IPS-NIHi7 (cell line): ENCODE measurements at regions not wholly inside any gene's neighbourhood (a gene's known extent, or its start where the extent isn't known, plus 50 kb on each side); places are given as distances from the start of the nearest gene placed in this dataset.
A peak's percentile ranks its signal among the peaks of the same experiment; 100 is the strongest.
"Not testable (repeated sequence)": the region's sequence is repeated elsewhere in the genome, so short reads cannot be mapped to it uniquely, and the experiment has no call there.

Source experiments
- DNase-seq: peaks from one replicate; pipeline ENCODE4 v3.0.0; 2012; ENCODE audit warnings: mixed read lengths; ENCODE audit errors: extremely low spot score

- not testable (repeated sequence) for DNase-seq
Observed at GRCh38 chr4:106524772-106525171, 156.2 kb upstream of the GIMD1 start.

- peak; percentile 7 for DNase-seq
Observed at GRCh38 chr4:106522839-106523238, 154.3 kb upstream of the GIMD1 start.

GRCh38 chr4:106512706-106513105, 144.1 kb upstream of the GIMD1 start:
- no peak for DNase-seq

GRCh38 chr4:106507440-106507839, 138.9 kb upstream of the GIMD1 start:
- no peak for DNase-seq

- no peak for DNase-seq
Observed at GRCh38 chr4:106503116-106504050, 134.8 kb upstream of the GIMD1 start.

GRCh38 chr4:106502106-106502699, 133.6 kb upstream of the GIMD1 start:
- peak; percentile 73 for DNase-seq

- no peak for DNase-seq
Observed at GRCh38 chr4:106497271-106497670, 128.7 kb upstream of the GIMD1 start.

GRCh38 chr4:106496061-106496460, 127.5 kb upstream of the GIMD1 start:
- DNase-seq, result no peak

GRCh38 chr4:106495476-106495875, 126.9 kb upstream of the GIMD1 start:
- DNase-seq, result no peak

GRCh38 chr4:106494066-106494465, 125.5 kb upstream of the GIMD1 start:
- no peak for DNase-seq

- no peak for DNase-seq
Observed at GRCh38 chr4:106493086-106493485, 124.5 kb upstream of the GIMD1 start.

- DNase-seq, result no peak
Observed at GRCh38 chr4:106486533-106486932, 118.0 kb upstream of the GIMD1 start.

- no peak for DNase-seq
Observed at GRCh38 chr4:106481801-106482200, 113.2 kb upstream of the GIMD1 start.

- no peak for DNase-seq
Observed at GRCh38 chr4:106478152-106478551, 109.6 kb upstream of the GIMD1 start.

GRCh38 chr4:106476741-106477140, 108.2 kb upstream of the GIMD1 start:
- DNase-seq, result no peak

- DNase-seq, result no peak
Observed at GRCh38 chr4:106473515-106473914, 104.9 kb upstream of the GIMD1 start.

- DNase-seq, result no peak
Observed at GRCh38 chr4:106471151-106471550, 102.6 kb upstream of the GIMD1 start.

GRCh38 chr4:106463622-106464021, 95.0 kb upstream of the GIMD1 start:
- no peak for DNase-seq

GRCh38 chr4:106454581-106454980, 86.0 kb upstream of the GIMD1 start:
- no peak for DNase-seq

- DNase-seq, result no peak
Observed at GRCh38 chr4:106454021-106454420, 85.4 kb upstream of the GIMD1 start.

- DNase-seq, result no peak
Observed at GRCh38 chr4:106451091-106451490, 82.5 kb upstream of the GIMD1 start.

GRCh38 chr4:106450249-106450648, 81.7 kb upstream of the GIMD1 start:
- DNase-seq, result no peak

GRCh38 chr4:106444557-106444956, 76.0 kb upstream of the GIMD1 start:
- no peak for DNase-seq
